RPMI7951 (cell line): ENCODE measurements at regions not wholly inside any gene's neighbourhood (a gene's known extent, or its start where the extent isn't known, plus 50 kb on each side); places are given as distances from the start of the nearest gene placed in this dataset.
A peak's percentile ranks its signal among the peaks of the same experiment; 100 is the strongest.
"Not testable (repeated sequence)": the region's sequence is repeated elsewhere in the genome, so short reads cannot be mapped to it uniquely, and the experiment has no call there.

Source experiments
- DNase-seq: peaks from one replicate; pipeline ENCODE4 v3.0.0-alpha.2; 2012; ENCODE audit warnings: low read depth

DNA sequence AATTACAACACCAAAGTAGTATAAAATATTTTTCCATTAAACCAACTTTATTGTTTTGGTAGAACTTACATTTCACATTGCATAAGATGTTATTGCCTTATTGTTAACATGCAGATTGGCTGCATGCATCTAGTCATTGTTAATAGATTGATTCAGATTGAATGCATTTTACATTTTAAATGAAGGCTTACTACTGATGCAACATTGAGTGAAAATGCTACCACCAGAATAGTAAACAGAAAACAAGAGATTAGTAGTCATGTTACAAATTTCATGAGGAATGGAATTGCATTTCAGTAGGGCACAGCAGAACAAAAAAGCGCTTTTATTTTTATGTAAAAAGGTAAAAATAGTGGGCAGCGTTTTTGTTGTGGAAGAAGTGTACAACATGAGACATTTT is 298.3 kb downstream of the ARL4A start:
- no peak for DNase-seq

DNA sequence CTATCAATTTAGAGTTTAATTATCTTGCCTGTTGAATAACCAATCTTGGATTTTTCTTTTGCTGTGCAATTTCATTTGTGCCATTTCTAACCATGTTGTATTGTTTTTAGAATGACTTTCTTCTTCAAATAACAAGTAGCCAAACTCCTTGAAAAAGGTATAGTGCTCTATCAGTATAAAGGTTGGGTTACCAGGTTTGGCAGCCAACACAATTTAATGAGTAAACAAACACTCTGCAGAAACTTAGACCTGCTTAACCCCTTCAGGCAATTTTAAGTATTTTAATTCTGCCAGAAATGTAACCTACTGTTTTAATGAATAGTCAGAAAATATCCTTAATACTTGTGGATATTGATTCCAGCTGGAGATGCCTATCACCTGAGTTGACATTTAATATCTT is 299.8 kb downstream of the ARL4A start:
- no peak for DNase-seq

DNA sequence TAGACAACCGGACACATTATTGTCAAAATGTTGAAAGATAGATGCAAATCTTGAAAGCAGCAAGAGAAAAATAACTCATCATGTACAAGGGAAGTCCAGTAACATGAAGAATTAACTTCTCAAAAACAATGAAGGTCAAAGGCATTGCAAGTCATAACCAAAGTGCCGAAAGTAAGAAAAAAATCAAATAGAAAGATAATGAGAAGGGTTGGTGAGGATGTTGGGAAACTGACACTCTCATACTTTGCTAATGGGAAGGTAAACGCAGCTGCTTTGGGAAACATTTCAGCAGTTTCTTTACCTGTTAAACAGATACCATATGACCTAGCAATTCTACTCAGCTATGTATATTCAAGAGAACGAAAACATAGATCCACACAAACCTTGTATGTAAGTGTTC is 303.0 kb downstream of the ARL4A start:
- no peak for DNase-seq

DNA sequence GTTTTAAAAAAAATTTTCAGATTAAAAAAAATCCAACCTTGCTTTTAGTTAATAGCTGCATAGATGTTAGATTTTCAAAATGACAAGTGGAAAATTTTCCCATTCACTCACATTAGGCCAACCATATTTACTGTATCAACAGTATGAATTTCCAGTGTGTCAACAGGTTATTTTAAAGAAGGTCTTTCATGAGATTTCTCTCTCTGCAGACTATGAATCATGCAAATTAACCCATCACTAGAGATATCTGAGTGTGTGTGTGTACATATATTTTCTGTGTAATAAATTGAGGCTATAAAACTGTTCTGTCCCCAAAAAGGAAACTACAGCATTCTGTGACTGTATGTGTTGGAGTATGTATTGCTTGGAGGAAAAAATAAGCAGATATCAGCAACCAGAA is 305.6 kb downstream of the ARL4A start:
- no peak for DNase-seq

DNA sequence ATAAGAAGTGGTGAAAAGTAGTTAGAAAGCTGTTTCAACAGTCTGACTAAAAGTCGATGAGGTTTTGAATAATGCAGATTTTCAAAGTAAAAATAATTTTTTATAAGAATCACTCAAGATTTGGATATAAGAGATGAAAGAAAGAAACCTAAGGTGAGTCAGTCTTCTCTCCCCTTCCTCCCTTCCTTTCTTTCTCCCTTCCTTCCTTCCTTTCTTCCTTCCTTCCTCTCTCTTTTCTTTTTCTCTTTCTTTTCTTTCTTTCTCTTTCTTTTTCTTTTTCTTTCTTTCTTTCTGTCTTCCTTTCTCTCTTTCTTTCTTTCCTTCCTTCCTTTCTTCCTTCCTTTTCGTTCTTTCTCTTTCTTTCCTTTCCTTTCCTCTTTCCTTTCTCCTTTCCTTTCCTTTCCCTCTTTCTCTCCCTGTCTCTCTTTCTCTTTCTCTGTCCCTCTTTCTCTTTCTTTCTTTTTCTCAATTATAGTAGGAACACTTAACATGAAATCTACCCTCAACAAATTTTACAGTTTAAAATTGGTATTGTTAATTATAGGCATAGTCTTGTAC is 308.6 kb downstream of the ARL4A start:
- no peak for DNase-seq

DNA sequence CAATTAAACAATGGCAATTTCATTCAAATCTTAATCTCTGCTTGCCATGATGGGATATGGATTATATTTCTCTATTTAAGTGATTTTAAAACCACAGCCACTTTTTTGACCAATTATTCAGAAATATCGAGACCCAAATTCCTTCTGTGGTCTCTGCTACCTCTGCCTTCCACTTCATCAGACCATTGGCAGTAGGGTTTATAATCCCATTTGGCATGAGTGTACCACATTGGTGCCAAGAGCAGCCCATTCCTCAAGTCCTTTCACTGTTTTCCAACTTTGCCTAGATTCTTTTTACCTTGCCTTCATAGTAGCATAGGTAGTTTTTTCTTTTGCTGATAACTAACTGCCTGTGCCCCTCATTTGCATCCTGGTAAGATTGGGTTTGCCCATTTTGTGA is 319.9 kb downstream of the ARL4A start:
- no peak for DNase-seq

DNA sequence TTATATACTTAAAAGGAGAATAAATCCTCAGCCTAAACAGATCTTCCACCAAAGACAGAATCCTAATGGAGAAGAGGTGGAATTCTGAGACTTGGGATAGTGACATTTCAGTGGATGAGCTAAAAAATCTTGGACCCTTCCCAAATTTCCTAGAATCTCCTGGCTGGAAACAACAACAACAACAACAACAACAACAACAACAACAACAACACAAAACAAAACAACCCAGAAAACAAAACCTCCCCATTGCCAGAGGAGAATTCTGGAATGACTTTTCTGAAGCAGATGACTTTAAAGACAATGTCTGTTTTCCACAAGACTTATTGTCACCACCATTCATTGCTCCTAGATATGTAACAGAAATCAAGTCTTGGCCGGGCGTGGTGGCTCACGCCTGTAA is 322.1 kb downstream of the ARL4A start:
- no peak for DNase-seq

DNA sequence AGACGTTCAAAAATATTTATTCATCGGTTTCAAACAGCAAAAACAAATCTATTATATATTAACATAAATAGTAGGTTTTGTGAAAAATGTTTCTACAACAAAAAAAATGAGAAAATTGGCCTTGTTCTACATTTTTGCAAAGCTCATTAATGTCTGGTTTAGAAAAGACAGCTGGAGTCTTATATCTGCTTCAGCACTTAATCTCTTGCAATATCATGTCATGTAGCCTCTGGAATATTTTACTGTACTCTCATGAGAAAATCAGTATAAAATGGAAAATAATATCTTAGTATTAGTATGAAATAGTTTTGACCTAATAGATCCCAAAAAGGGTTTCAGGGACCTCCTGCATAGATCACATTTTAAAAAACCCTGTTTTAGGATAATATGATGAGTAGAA is 326.6 kb downstream of the ARL4A start:
- no peak for DNase-seq

DNA sequence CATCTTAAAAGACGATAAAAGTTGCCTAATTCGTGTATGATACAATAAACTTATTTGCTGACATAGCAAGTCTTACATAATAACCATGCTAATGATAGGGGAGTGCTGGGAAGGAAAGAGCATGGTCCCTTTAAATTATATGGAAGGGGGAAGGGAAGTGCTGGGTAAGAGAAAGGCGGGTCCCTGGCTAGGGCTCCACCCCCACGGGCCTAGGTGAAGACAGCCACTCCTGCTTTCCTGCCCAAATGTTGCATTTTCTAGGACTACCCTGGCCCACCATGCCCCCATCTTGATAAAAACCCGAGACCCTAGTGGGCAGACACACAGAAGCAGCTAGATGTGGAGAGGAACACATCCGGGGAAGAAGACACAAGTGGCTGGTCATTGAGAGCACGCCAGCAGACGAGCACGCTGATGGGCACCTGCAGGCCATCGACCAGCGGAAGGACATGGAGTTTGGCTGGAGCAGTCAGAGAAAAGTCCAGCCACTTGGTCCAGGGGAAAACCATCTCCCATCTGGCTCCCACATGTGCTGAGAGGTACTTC is 328.7 kb downstream of the ARL4A start:
- no peak for DNase-seq

DNA sequence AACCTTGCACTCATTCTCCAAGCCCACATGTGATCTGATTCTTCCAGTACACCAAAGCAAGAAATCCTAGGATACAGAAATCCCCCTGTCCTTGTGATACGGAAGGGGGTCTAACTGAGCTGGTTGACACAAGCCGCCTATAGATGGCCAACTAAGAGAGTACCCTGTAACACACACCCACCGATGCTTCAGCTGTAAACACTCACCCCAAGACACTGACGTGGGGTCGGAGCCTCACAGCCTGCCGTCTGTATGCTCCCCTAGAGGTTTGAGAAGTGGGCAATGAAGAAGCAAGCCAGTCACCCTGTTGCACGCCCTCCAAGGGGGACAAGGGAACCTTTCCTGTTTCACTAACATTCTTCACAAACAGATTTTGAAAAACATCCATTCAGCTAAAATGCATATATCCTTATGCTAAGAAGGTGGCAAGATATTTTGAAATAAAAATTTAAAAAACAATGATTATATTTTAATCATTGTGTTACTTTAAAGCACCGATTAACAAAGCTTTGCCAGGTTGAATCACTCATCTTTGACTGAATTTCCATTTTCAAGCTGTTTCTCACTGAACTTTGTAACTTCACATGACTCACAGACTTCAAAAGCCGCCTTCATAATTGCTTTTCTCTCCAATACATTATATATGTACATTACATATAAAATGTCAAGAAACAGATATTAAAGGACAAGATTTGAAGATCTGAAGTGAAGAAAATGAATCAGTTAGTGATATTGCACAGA is 329.3 kb downstream of the ARL4A start:
- DNase-seq: no peak

DNA sequence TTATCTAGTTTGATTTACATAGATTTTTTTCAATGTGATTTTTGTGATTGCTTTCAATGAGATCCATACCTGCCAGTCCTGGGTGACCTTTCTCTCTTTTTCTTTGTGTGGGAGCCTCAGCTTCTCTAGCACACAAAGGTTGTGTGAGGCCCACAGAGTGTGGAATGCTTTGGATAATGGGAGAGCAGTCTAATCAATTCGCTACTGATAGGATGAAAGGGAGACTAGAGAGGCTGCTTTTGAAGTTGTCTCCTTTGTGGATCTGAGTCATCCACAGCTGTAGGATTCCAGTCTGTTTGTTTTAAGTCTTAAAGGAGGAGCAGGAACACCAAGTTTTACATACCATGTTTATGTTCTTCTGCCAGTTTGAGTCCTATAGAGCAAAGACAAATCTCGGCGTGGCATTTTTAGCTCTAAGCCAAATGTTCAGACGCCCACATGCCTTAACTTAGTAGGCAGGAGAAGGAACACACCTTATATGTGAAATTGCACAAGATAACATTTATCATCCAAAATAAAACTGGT is 330.0 kb downstream of the ARL4A start:
- DNase-seq: peak; percentile 19

DNA sequence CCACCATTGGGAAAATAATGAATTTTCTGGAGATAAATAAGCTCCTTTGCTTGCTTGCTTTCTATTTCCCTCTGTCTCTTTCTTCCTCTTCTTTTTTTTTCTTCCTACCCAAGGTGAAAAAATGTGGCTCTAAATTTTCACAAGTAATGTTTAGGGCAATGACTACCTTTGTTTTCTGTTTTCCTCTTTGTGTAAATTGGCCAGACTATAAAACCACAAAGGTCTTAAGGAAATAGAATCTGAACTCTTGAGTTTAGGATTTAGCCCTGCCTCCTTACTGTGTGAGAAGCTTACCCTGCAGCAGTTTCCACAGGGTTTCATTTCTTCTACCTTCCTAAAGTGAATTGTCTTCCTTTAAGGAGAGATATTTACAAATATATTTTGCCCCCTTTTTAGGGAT is 330.4 kb downstream of the ARL4A start:
- DNase-seq: no peak

DNA sequence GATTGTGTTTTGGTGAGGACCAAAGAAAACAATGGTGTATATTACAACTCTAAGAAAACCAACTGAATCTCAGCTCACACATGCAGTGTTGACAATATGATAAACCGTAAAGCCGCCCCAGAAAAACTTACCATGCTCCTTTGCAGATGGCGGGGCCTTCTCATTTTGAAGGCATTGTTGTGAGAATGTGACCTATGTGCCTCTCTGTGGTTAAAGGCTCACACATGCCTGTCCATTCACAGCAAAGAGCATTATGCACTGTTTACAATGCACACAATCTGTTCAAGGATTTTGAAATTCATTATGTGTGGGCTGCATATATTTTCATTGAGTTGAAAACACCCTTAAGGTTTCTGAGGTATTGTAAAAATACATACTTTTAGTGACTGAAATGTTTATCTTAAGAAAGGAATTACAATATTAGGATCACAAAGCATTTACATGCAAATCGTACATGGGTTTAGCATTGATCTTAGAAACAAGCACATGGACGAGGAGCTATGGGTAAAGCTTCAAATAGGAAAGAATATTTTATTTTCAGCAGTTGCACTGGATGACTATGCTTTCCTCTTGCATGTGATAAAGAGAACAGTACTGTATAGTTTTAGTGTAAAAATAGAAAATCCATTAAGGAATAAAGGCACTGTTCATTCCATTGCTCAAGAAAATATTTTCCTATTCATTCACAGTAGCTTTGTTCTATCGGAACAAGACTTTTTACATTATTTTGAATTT is 334.3 kb downstream of the ARL4A start:
- no peak for DNase-seq

DNA sequence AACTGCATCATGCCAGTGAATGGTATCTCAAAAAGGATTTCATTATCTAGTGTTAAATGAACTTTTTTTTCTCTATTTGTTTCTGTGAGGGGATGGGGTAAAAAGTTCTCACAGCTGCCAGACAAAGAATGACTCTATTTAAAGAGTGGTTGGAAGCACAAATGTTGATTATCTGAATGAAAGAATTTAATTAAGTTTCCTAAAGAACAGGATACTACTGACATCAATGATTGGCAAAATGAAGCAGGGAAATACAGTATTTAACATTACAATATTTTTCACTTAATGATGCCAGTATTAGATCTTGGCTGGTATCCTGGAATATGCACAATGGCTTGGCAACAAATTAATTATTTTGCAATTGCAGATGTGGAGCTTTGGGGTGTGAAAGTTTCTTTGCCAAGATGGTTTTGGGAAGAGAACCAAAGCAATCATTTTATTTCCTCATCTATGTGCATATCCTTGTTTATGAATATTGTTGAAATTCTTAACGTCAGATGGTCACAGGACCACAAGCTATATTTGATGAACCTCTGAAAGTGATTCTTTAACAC is 336.8 kb downstream of the ARL4A start:
- no peak for DNase-seq

DNA sequence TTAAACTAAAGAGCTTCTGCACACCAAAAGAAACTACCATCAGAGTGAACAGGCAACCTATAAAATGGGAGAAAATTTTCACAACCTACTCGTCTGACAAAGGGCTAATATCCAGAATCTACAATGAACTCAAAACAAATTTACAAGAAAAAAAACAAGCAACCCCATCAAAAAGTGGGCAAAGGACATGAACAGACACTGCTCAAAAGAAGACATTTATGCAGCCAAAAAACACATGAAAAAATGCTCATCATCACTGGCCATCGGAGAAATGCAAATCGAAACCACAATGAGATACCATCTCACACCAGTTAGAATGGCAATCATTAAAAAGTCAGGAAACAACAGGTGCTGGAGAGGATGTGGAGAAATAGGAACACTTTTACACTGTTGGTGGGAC is 337.6 kb downstream of the ARL4A start:
- DNase-seq: not testable (repeated sequence)

DNA sequence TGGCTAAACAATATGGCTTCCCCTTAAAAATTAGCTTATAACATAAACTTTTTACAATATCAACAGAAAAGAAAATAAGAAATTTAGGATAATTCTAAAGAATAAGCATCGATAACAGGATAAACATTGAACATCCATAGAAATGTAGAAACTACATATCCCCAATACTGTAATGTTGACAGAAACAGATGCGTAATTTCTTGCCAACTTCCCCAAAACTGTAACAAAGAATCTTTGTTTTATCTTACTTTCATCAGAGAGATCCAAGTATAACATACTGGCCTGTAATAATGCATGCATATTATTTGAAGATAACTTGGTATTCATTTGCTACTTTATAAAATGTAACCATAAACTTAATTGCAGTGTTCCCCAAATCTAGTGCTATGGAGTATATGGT is 339.9 kb downstream of the ARL4A start:
- no peak for DNase-seq

DNA sequence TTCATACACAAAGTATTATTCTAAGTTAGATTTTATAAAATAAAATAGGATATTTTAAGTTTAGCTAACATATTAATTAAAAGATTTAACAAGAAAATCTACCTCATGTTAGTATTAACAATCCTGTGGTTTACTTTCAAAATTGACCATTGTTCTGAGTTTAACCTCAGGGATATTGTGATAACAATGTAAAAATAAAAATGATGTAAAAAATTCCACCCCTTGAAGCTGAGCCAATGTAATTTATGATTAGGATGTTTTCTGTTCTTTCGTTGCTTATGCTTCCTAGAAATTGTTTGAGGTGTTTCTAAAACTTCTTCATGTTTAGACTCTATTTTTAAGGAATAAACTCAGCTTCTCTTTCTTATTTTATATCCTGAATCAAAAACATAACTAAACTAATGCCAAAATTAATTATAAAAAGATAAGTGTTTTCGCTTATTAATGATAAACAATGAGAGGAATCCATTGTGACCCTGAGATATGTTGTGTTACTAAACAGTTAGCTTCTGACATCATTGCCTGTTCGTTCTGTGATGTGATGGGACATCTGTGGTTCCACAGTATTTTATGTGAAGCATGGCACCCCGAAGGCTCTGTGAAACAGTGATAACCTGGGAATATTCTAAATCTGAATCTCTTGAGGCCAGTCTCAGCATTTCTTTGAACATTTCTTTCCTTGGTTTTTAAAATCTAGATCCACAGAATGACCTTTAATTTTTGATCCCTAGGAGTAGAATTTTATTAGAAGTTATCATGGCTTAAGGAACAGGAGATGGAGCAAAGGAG is 340.8 kb downstream of the ARL4A start:
- DNase-seq: no peak

DNA sequence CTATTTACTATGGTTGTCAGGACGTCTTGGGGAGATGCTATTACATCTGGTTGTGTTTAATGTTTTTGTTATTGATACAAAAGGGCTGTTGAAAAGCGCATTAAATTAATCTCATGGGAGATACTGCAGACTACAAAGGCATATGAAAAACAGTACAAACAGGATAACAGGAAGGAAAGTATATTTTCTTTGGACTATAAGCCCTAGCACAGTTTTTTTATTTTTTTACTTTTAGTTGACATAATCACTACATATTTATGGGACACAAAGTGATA is 341.3 kb downstream of the ARL4A start:
- DNase-seq: no peak

DNA sequence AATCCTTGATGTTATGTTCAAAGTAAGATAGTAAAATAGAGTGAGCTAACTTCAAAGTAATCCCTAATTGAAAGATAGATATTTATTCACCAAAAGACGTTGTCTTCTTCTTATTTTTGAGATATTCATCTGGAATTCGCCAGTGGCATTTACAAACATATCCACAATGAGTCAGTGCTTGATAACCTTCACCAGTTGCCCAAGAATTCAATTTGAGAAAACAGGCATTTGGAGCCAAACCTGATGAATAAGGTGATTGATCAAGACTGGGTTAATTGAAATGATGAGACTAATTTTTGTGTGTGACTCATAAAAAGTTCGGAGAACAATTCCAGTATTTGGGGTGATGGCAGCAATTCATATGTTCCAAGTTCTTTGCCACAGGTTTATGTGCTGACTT is 344.0 kb downstream of the ARL4A start:
- DNase-seq: peak; percentile 5

DNA sequence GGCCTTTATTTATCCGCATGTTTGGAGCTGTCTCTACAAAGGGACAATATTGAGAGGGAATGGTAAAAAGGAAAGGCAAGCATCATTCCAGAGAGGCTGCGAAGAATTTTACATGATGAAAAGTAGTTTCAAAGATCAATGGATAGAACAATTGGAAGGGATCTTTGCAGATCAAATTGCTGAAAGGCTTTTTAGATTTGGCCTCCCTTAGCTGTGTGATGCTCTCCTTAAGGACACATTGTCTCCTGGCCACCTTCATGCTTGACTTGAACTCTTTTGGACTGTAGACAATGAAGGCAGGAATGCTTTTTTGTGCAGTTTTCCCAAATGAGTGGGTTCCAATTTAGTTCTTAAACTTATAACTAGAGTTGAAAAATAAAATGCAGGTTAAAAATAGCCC is 344.7 kb downstream of the ARL4A start:
- DNase-seq: no peak

DNA sequence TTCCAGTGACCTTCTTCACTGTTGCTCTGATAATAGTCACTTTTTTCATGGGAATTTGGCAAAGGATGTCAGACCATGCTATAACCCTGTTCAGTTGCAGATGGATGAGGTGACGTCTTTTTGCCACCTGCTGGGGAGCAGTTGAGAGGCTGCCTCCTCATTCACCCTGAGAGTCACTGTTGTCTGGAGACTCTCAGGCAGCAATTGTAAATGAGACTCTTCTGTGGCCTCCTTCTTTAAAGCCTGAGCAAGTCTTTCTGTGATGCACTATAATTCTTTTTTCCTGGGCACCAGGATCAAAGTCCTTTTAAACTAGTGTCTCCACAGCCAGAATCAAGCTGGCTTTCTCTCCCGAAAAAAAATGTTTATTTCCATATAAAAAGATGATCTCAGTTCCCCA is 345.1 kb downstream of the ARL4A start:
- no peak for DNase-seq

DNA sequence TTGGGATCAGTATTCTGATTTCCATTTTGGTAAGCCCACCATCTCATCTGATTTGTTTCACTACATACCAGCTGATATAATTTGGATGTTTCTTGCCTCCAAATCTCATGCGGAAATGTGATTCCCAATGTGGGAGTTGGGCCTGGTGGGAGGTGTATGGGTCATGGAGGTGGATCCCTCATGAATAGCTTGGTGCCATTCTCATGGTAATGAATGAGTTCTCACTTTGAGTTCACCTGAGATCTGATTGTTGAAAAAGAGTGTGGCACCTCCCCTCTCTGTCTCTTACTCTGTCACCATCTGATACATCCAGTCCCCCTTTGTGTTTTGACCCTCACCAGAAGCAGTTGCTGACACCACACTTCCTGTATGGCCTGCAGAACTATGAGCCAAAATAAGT is 347.3 kb downstream of the ARL4A start:
- no peak for DNase-seq
